ENCODE measurements at regions not wholly inside any gene's neighbourhood (a gene's known extent, or its start where the extent isn't known, plus 50 kb on each side); places are given as distances from the start of the nearest gene placed in this dataset.

- H3K4me3 ChIP-seq (ENCODE audit: low read depth in 1 of 3, low read length in 3 of 3) = no peak overlapping the region
- H3K27ac ChIP-seq (ENCODE audit: low read depth in 1 of 3, low read length in 2 of 3) = no peak overlapping the region
- DNase-seq = no peak
- FAIRE-seq = no peak
- H3K27me3 ChIP-seq (ENCODE audit: control insufficient read depth in 3 of 3, insufficient read depth in 3 of 3, low read length in 3 of 3) = no peaks in the 10 kb centered on the region
- WGBS, 3 donors = 74 to 92% (median 88%) methylated on average over 4 of the region's 4 CpGs
- H3K4me1 ChIP-seq (ENCODE audit: control insufficient read depth in 3 of 3, insufficient read depth in 2 of 3, low read depth in 1 of 3, low read length in 2 of 3) = no peaks in the 10 kb centered on the region
- H3K9me3 ChIP-seq (ENCODE audit: control insufficient read depth in 2 of 2, insufficient read depth in 1 of 2, low read depth in 1 of 2, low read length in 1 of 2) = no peaks in the 10 kb centered on the region
- H3K36me3 ChIP-seq (ENCODE audit: control insufficient read depth in 3 of 3, insufficient read depth in 2 of 3, low read depth in 1 of 3, low read length in 3 of 3) = no peaks in the 10 kb centered on the region
Measured at GRCh38 chr16:80056324-80056723, 455.8 kb upstream of the MAF start.

- Histone ChIP-seq H3K4me1 (ENCODE audit: control insufficient read depth in 3 of 3, insufficient read depth in 2 of 3, low read depth in 1 of 3, low read length in 2 of 3) (no peaks in the 10 kb centered on the region), H3K27me3 (ENCODE audit: control insufficient read depth in 3 of 3, insufficient read depth in 3 of 3, low read length in 3 of 3) (no peaks in the 10 kb centered on the region), H3K9me3 (ENCODE audit: control insufficient read depth in 2 of 2, insufficient read depth in 1 of 2, low read depth in 1 of 2, low read length in 1 of 2) (no peaks in the 10 kb centered on the region), H3K27ac (ENCODE audit: low read depth in 1 of 3, low read length in 2 of 3) (no peak overlapping the region), H3K4me3 (ENCODE audit: low read depth in 1 of 3, low read length in 3 of 3) (no peak overlapping the region), H3K36me3 (ENCODE audit: control insufficient read depth in 3 of 3, insufficient read depth in 2 of 3, low read depth in 1 of 3, low read length in 3 of 3) (no peaks in the 10 kb centered on the region)
- FAIRE-seq (no peak), DNase-seq (no peak)
- WGBS, 3 donors = 83 to 91% (median 88%) methylated on average over 3 of the region's 3 CpGs
Measured at GRCh38 chr16:80055831-80056230, 455.3 kb upstream of the MAF start.

GRCh38 chr16:80054647-80055046 lies 454.1 kb upstream of the MAF start:
- FAIRE-seq (no peak), DNase-seq (no peak)
- H3K27me3 ChIP-seq (ENCODE audit: control insufficient read depth in 3 of 3, insufficient read depth in 3 of 3, low read length in 3 of 3) = no peaks in the 10 kb centered on the region
- no peak overlapping the region for H3K4me3 ChIP-seq (ENCODE audit: low read depth in 1 of 3, low read length in 3 of 3)
- no peaks in the 10 kb centered on the region for H3K9me3 ChIP-seq (ENCODE audit: control insufficient read depth in 2 of 2, insufficient read depth in 1 of 2, low read depth in 1 of 2, low read length in 1 of 2)
- H3K27ac ChIP-seq (ENCODE audit: low read depth in 1 of 3, low read length in 2 of 3) = no peak overlapping the region
- H3K36me3 ChIP-seq (ENCODE audit: control insufficient read depth in 3 of 3, insufficient read depth in 2 of 3, low read depth in 1 of 3, low read length in 3 of 3) = no peaks in the 10 kb centered on the region
- WGBS, 3 donors = 83 to 100% (median 93%) methylated on average over 2 of the region's 2 CpGs
- no peaks in the 10 kb centered on the region for H3K4me1 ChIP-seq (ENCODE audit: control insufficient read depth in 3 of 3, insufficient read depth in 2 of 3, low read depth in 1 of 3, low read length in 2 of 3)

GRCh38 chr16:80051040-80051439 lies 450.5 kb upstream of the MAF start:
- FAIRE-seq = no peak
- DNase-seq = no peak
- H3K27ac ChIP-seq (ENCODE audit: low read depth in 1 of 3, low read length in 2 of 3) = no peak overlapping the region
- no peaks in the 10 kb centered on the region for H3K27me3 ChIP-seq (ENCODE audit: control insufficient read depth in 3 of 3, insufficient read depth in 3 of 3, low read length in 3 of 3)
- H3K4me3 ChIP-seq (ENCODE audit: low read depth in 1 of 3, low read length in 3 of 3) = no peak overlapping the region
- H3K36me3 ChIP-seq (ENCODE audit: control insufficient read depth in 3 of 3, insufficient read depth in 2 of 3, low read depth in 1 of 3, low read length in 3 of 3) = no peaks in the 10 kb centered on the region
- no peaks in the 10 kb centered on the region for H3K9me3 ChIP-seq (ENCODE audit: control insufficient read depth in 2 of 2, insufficient read depth in 1 of 2, low read depth in 1 of 2, low read length in 1 of 2)
- WGBS, 3 donors = 86 to 89% (median 89%) methylated on average over 9 of the region's 9 CpGs
- H3K4me1 ChIP-seq (ENCODE audit: control insufficient read depth in 3 of 3, insufficient read depth in 2 of 3, low read depth in 1 of 3, low read length in 2 of 3) = no peaks in the 10 kb centered on the region

- 62 to 73% (median 70%) methylated on average over 1 of the region's 1 CpG for WGBS, 3 donors
Measured at GRCh38 chr16:80048250-80048649, 447.7 kb upstream of the MAF start.

GRCh38 chr16:80047842-80048241 lies 447.3 kb upstream of the MAF start:
- Histone ChIP-seq H3K9me3 (ENCODE audit: control insufficient read depth in 2 of 2, insufficient read depth in 1 of 2, low read depth in 1 of 2, low read length in 1 of 2) (no peaks in the 10 kb centered on the region), H3K36me3 (ENCODE audit: control insufficient read depth in 3 of 3, insufficient read depth in 2 of 3, low read depth in 1 of 3, low read length in 3 of 3) (no peaks in the 10 kb centered on the region), H3K27ac (ENCODE audit: low read depth in 1 of 3, low read length in 2 of 3) (no peak overlapping the region), H3K4me1 (ENCODE audit: control insufficient read depth in 3 of 3, insufficient read depth in 2 of 3, low read depth in 1 of 3, low read length in 2 of 3) (no peaks in the 10 kb centered on the region), H3K4me3 (ENCODE audit: low read depth in 1 of 3, low read length in 3 of 3) (no peak overlapping the region), H3K27me3 (ENCODE audit: control insufficient read depth in 3 of 3, insufficient read depth in 3 of 3, low read length in 3 of 3) (peaks cover 0 to 3% (median 0%) of the 10 kb centered on the region in 3 donors)
- WGBS, 3 donors = 76 to 96% (median 79%) methylated on average over 1 of the region's 1 CpG
- FAIRE-seq = no peak
- no peak for DNase-seq

More at GRCh38 chr16:80048250-80048649, 447.7 kb upstream of the MAF start:
- Histone ChIP-seq H3K36me3 (ENCODE audit: control insufficient read depth in 3 of 3, insufficient read depth in 2 of 3, low read depth in 1 of 3, low read length in 3 of 3) (no peaks in the 10 kb centered on the region), H3K9me3 (ENCODE audit: control insufficient read depth in 2 of 2, insufficient read depth in 1 of 2, low read depth in 1 of 2, low read length in 1 of 2) (no peaks in the 10 kb centered on the region), H3K27me3 (ENCODE audit: control insufficient read depth in 3 of 3, insufficient read depth in 3 of 3, low read length in 3 of 3) (peaks cover 0 to 3% (median 0%) of the 10 kb centered on the region in 3 donors), H3K4me3 (ENCODE audit: low read depth in 1 of 3, low read length in 3 of 3) (no peak overlapping the region), H3K4me1 (ENCODE audit: control insufficient read depth in 3 of 3, insufficient read depth in 2 of 3, low read depth in 1 of 3, low read length in 2 of 3) (no peaks in the 10 kb centered on the region), H3K27ac (ENCODE audit: low read depth in 1 of 3, low read length in 2 of 3) (no peak overlapping the region)
- DNase-seq (no peak), FAIRE-seq (no peak)

GRCh38 chr16:80046848-80047247 lies 446.3 kb upstream of the MAF start:
- WGBS, 3 donors = 64 to 85% (median 81%) methylated on average over 2 of the region's 2 CpGs
- peaks cover 0 to 3% (median 0%) of the 10 kb centered on the region in 3 donors for H3K27me3 ChIP-seq (ENCODE audit: control insufficient read depth in 3 of 3, insufficient read depth in 3 of 3, low read length in 3 of 3)
- FAIRE-seq (no peak), DNase-seq (no peak)
- no peak overlapping the region for H3K27ac ChIP-seq (ENCODE audit: low read depth in 1 of 3, low read length in 2 of 3)
- H3K4me1 ChIP-seq (ENCODE audit: control insufficient read depth in 3 of 3, insufficient read depth in 2 of 3, low read depth in 1 of 3, low read length in 2 of 3) = no peaks in the 10 kb centered on the region
- H3K9me3 ChIP-seq (ENCODE audit: control insufficient read depth in 2 of 2, insufficient read depth in 1 of 2, low read depth in 1 of 2, low read length in 1 of 2) = no peaks in the 10 kb centered on the region
- H3K4me3 ChIP-seq (ENCODE audit: low read depth in 1 of 3, low read length in 3 of 3) = no peak overlapping the region
- H3K36me3 ChIP-seq (ENCODE audit: control insufficient read depth in 3 of 3, insufficient read depth in 2 of 3, low read depth in 1 of 3, low read length in 3 of 3) = no peaks in the 10 kb centered on the region

GRCh38 chr16:80046261-80046660 lies 445.7 kb upstream of the MAF start:
- no peak overlapping the region for H3K27ac ChIP-seq (ENCODE audit: low read depth in 1 of 3, low read length in 2 of 3)
- DNase-seq (no peak), FAIRE-seq (no peak)
- no peaks in the 10 kb centered on the region for H3K36me3 ChIP-seq (ENCODE audit: control insufficient read depth in 3 of 3, insufficient read depth in 2 of 3, low read depth in 1 of 3, low read length in 3 of 3)
- H3K9me3 ChIP-seq (ENCODE audit: control insufficient read depth in 2 of 2, insufficient read depth in 1 of 2, low read depth in 1 of 2, low read length in 1 of 2) = no peaks in the 10 kb centered on the region
- H3K4me3 ChIP-seq (ENCODE audit: low read depth in 1 of 3, low read length in 3 of 3) = no peak overlapping the region
- WGBS, 3 donors = 47 to 55% (median 52%) methylated on average over 3 of the region's 3 CpGs
- peaks cover 0 to 3% (median 0%) of the 10 kb centered on the region in 3 donors for H3K27me3 ChIP-seq (ENCODE audit: control insufficient read depth in 3 of 3, insufficient read depth in 3 of 3, low read length in 3 of 3)
- no peaks in the 10 kb centered on the region for H3K4me1 ChIP-seq (ENCODE audit: control insufficient read depth in 3 of 3, insufficient read depth in 2 of 3, low read depth in 1 of 3, low read length in 2 of 3)

GRCh38 chr16:80045861-80046260 lies 445.3 kb upstream of the MAF start:
- WGBS, 3 donors = 35 to 48% (median 42%) methylated on average over 8 of the region's 8 CpGs
- peaks cover 0 to 3% (median 0%) of the 10 kb centered on the region in 3 donors for H3K27me3 ChIP-seq (ENCODE audit: control insufficient read depth in 3 of 3, insufficient read depth in 3 of 3, low read length in 3 of 3)
- peak in 1 of 2 donors; percentile 17 for DNase-seq
- no peak overlapping the region for H3K27ac ChIP-seq (ENCODE audit: low read depth in 1 of 3, low read length in 2 of 3)
- H3K4me1 ChIP-seq (ENCODE audit: control insufficient read depth in 3 of 3, insufficient read depth in 2 of 3, low read depth in 1 of 3, low read length in 2 of 3) = no peaks in the 10 kb centered on the region
- no peak overlapping the region for H3K4me3 ChIP-seq (ENCODE audit: low read depth in 1 of 3, low read length in 3 of 3)
- no peak for FAIRE-seq
- no peaks in the 10 kb centered on the region for H3K9me3 ChIP-seq (ENCODE audit: control insufficient read depth in 2 of 2, insufficient read depth in 1 of 2, low read depth in 1 of 2, low read length in 1 of 2)
- no peaks in the 10 kb centered on the region for H3K36me3 ChIP-seq (ENCODE audit: control insufficient read depth in 3 of 3, insufficient read depth in 2 of 3, low read depth in 1 of 3, low read length in 3 of 3)

All from small intestine (tissue), 7 donors.